Neural cell (in vitro differentiated cells): ENCODE measurements at regions not wholly inside any gene's neighbourhood (a gene's known extent, or its start where the extent isn't known, plus 50 kb on each side); places are given as distances from the start of the nearest gene placed in this dataset.

ENCODE experiments used
- H2AFZ ChIP-seq: fragments of 200-600, 300-800 bp; sonication (generic), shearing (Covaris generic); 2 replicates; pipeline ENCODE4 v1.6.0; 2014; ENCODE audit warnings: low read depth, mild to moderate bottlenecking, antibody characterized with exemption, low read length, moderate library complexity
- H3F3A ChIP-seq: fragments of 200-600 bp; shearing (Covaris generic); 2 replicates; pipeline ENCODE4 v1.6.1; 2016; ENCODE audit warnings: mild to moderate bottlenecking, moderate library complexity, mixed read lengths, antibody characterized with exemption, low read length; ENCODE audit not compliant: insufficient read depth, poor library complexity, severe bottlenecking
- H3K27ac ChIP-seq: fragments of 200-600, 300-800 bp; sonication (generic), shearing (Covaris generic); 2 replicates; pipeline ENCODE4 v1.5.1; 2014; ENCODE audit warnings: mild to moderate bottlenecking, low read length, moderate library complexity
- H3K27me3 ChIP-seq: fragments of 300-800, 200-600 bp; sonication (generic), shearing (Covaris generic); 2 replicates; pipeline ENCODE4 v1.6.0; 2014; ENCODE audit warnings: mild to moderate bottlenecking, low read depth, low read length, moderate library complexity; ENCODE audit not compliant: insufficient read depth
- H3K36me3 ChIP-seq: fragments of 300-800, 200-600 bp; sonication (generic), shearing (Covaris generic); 2 replicates; pipeline ENCODE4 v1.5.1; 2014; ENCODE audit warnings: mild to moderate bottlenecking, antibody characterized with exemption, low read length, moderate library complexity; ENCODE audit not compliant: insufficient read depth
- H3K4me2 ChIP-seq: fragments of 300-800, 200-600 bp; sonication (generic), shearing (Covaris generic); 2 replicates; pipeline ENCODE4 v1.6.0; 2014; ENCODE audit warnings: mild to moderate bottlenecking, low read length
- H3K4me3 ChIP-seq: fragments of 300-800, 200-600 bp; sonication (generic), shearing (Covaris generic); 2 replicates; pipeline ENCODE4 v1.5.1; 2014; ENCODE audit warnings: mild to moderate bottlenecking, low read length, moderate library complexity
- H3K79me2 ChIP-seq: fragments of 200-600 bp; shearing (Covaris generic); replicated peaks from 2 replicates; pipeline ENCODE4 v1.6.0; 2014; ENCODE audit warnings: mild to moderate bottlenecking, low read length, moderate library complexity; ENCODE audit not compliant: insufficient read depth
- H3K9ac ChIP-seq: fragments of 300-800, 200-600 bp; sonication (generic), shearing (Covaris generic); 2 replicates; pipeline ENCODE4 v1.6.1; 2016; ENCODE audit warnings: mild to moderate bottlenecking, low read length, mixed read lengths
- H3K9me2 ChIP-seq: fragments of 200-600 bp; shearing (Covaris generic); 2 replicates; pipeline ENCODE4 v1.6.1; 2016; ENCODE audit warnings: mild to moderate bottlenecking, low read length, mixed read lengths; ENCODE audit not compliant: insufficient read depth
- H3K9me3 ChIP-seq: fragments of 200-600, 300-800 bp; sonication (generic), shearing (Covaris generic); 2 replicates; pipeline ENCODE4 v1.6.1; 2016; ENCODE audit warnings: mild to moderate bottlenecking, mixed run types, low read length, moderate library complexity, mixed read lengths
- H4K20me1 ChIP-seq: fragments of 200-600 bp; shearing (Covaris generic); 2 replicates; pipeline ENCODE4 v1.6.1; 2016; ENCODE audit warnings: mild to moderate bottlenecking, mixed run types; ENCODE audit not compliant: insufficient read depth
- CTCF ChIP-seq: fragments of 450-650 bp; IDR thresholded peaks from 2 replicates; pipeline ENCODE4 v1.5.1; 2014; ENCODE audit warnings: antibody characterized with exemption, mild to moderate bottlenecking, moderate library complexity; ENCODE audit not compliant: poor library complexity, severe bottlenecking
- EP300 ChIP-seq: fragments of 450-650 bp; conservative IDR thresholded peaks from 2 replicates; pipeline ENCODE4 v1.6.1; 2014; ENCODE audit warnings: antibody characterized with exemption, mild to moderate bottlenecking, moderate library complexity; ENCODE audit not compliant: poor library complexity, severe bottlenecking
- EZH2 ChIP-seq: fragments of 200-600, 300-800 bp; shearing (Covaris generic), sonication (generic); IDR thresholded peaks from 2 replicates; pipeline ENCODE4 v1.6.1; 2014; ENCODE audit warnings: antibody characterized with exemption, low read length, borderline replicate concordance, mild to moderate bottlenecking; ENCODE audit not compliant: insufficient read depth, poor library complexity, severe bottlenecking
- MXI1 ChIP-seq: fragments of 450-650 bp; conservative IDR thresholded peaks from 2 replicates; pipeline ENCODE4 v1.6.1; 2014; ENCODE audit warnings: antibody characterized with exemption, mild to moderate bottlenecking; ENCODE audit not compliant: poor library complexity, severe bottlenecking
- POLR2AphosphoS5 ChIP-seq: IDR thresholded peaks from 2 replicates; pipeline ENCODE4 v1.6.1; 2012
- RAD21 ChIP-seq: fragments of 450-650 bp; conservative IDR thresholded peaks from 2 replicates; pipeline ENCODE4 v1.6.1; 2014; ENCODE audit warnings: antibody characterized with exemption, mild to moderate bottlenecking, moderate library complexity
- SMC3 ChIP-seq: fragments of 450-650 bp; conservative IDR thresholded peaks from 2 replicates; pipeline ENCODE4 v1.6.1; 2014; ENCODE audit warnings: antibody characterized with exemption, mild to moderate bottlenecking, moderate library complexity; ENCODE audit not compliant: poor library complexity
- TAF1 ChIP-seq: IDR thresholded peaks from 2 replicates; pipeline ENCODE4 v1.6.1; 2012; ENCODE audit warnings: low read depth
- TF ChIP-seq, protein P1 (sequence below): IDR thresholded peaks from 2 replicates; pipeline ENCODE4 v1.6.1; 2012; ENCODE audit warnings: borderline replicate concordance

- H3K4me3 ChIP-seq = no peak overlapping the region
- H3K9me2 ChIP-seq = no peaks in the 10 kb centered on the region
- H4K20me1 ChIP-seq = no peaks in the 10 kb centered on the region
- no peaks in the 10 kb centered on the region for H3K9me3 ChIP-seq
- no peak overlapping the region for H3K27ac ChIP-seq
- H3K36me3 ChIP-seq = no peaks in the 10 kb centered on the region
- H3F3A ChIP-seq = no peaks in the 10 kb centered on the region
- H3K27me3 ChIP-seq = no peaks in the 10 kb centered on the region
- H3K79me2 ChIP-seq = no peaks in the 10 kb centered on the region
- H3K9ac ChIP-seq = no peak overlapping the region
- no peak for TF ChIP-seq EZH2
- no peak for TF ChIP-seq POLR2AphosphoS5
- TF ChIP-seq MXI1 = no peak
- no peak for TF ChIP-seq RAD21
- TF ChIP-seq CTCF = no peak
- TF ChIP-seq, protein P1, sequence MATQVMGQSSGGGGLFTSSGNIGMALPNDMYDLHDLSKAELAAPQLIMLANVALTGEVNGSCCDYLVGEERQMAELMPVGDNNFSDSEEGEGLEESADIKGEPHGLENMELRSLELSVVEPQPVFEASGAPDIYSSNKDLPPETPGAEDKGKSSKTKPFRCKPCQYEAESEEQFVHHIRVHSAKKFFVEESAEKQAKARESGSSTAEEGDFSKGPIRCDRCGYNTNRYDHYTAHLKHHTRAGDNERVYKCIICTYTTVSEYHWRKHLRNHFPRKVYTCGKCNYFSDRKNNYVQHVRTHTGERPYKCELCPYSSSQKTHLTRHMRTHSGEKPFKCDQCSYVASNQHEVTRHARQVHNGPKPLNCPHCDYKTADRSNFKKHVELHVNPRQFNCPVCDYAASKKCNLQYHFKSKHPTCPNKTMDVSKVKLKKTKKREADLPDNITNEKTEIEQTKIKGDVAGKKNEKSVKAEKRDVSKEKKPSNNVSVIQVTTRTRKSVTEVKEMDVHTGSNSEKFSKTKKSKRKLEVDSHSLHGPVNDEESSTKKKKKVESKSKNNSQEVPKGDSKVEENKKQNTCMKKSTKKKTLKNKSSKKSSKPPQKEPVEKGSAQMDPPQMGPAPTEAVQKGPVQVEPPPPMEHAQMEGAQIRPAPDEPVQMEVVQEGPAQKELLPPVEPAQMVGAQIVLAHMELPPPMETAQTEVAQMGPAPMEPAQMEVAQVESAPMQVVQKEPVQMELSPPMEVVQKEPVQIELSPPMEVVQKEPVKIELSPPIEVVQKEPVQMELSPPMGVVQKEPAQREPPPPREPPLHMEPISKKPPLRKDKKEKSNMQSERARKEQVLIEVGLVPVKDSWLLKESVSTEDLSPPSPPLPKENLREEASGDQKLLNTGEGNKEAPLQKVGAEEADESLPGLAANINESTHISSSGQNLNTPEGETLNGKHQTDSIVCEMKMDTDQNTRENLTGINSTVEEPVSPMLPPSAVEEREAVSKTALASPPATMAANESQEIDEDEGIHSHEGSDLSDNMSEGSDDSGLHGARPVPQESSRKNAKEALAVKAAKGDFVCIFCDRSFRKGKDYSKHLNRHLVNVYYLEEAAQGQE = no peak
- TF ChIP-seq EP300 = no peak
- no peak for TF ChIP-seq TAF1
- no peak for TF ChIP-seq SMC3
- H3K4me2 ChIP-seq = no peak overlapping the region
- no peak overlapping the region for H2AFZ ChIP-seq
Observed at GRCh38 chr9:80041821-80042220, 470.1 kb downstream of the TLE4 start.

DNA sequence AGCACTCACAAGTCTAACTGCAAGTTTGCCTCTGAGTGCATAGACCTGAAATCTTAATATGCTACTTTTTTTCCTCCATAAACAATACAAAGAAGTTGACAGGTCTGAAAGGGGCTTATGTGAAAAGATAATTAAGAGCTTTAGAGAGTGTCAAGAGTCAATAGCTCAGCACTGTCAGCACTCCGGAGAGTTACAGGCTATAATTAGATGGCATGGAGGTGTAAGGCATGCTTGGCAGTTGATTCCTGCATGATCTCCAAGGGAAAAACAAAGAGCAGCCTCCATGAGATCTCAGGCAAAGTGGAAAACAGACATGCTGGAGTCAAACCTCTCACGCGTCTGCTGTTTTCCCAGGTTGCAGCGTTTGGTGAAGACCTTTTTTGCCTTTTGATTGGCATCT lies 468.7 kb downstream of the TLE4 start:
- Histone ChIP-seq H2AFZ (no peak overlapping the region), H3K4me2 (peak overlapping the region; percentile 50), H3F3A (no peaks in the 10 kb centered on the region), H3K27ac (peak overlapping the region; percentile 86), H3K9me2 (no peaks in the 10 kb centered on the region), H3K4me3 (peak overlapping the region; percentile 49), H3K79me2 (no peaks in the 10 kb centered on the region), H3K9me3 (no peaks in the 10 kb centered on the region), H3K9ac (peak overlapping the region; percentile 57), H4K20me1 (no peaks in the 10 kb centered on the region), H3K36me3 (no peaks in the 10 kb centered on the region), H3K27me3 (no peaks in the 10 kb centered on the region)
- peak; percentile 59 for TF ChIP-seq RAD21
- no peak for TF ChIP-seq CTCF
- TF ChIP-seq, protein P1 = peak; percentile 97
- TF ChIP-seq SMC3 = peak; percentile 61
- TF ChIP-seq EZH2 = no peak
- TF ChIP-seq EP300 = peak; percentile 100
- TF ChIP-seq MXI1 = peak; percentile 78
- peak; percentile 98 for TF ChIP-seq POLR2AphosphoS5
- no peak for TF ChIP-seq TAF1
